Activated naive CD4-positive, alpha-beta T cell treated with anti-CD3 and anti-CD28 coated beads, Interleukin-2, amount 50 U/mL, for 16 hours (primary cell): ENCODE measurements at regions not wholly inside any gene's neighbourhood (a gene's known extent, or its start where the extent isn't known, plus 50 kb on each side); places are given as distances from the start of the nearest gene placed in this dataset.
"Not testable (repeated sequence)": the region's sequence is repeated elsewhere in the genome, so short reads cannot be mapped to it uniquely, and the experiment has no call there.

Experiments
- DNase-seq: peaks from one replicate; pipeline ENCODE4 v3.0.0-alpha.2; 2020

GRCh38 chr6:6818078-6818639 lies 229.6 kb downstream of the LY86 start:
- DNase-seq: no peak

- no peak for DNase-seq
Measured at GRCh38 chr6:6820641-6821238, 232.2 kb downstream of the LY86 start.

GRCh38 chr6:6821639-6822261 lies 233.2 kb downstream of the LY86 start:
- DNase-seq: no peak

GRCh38 chr6:6823030-6823429 lies 234.5 kb downstream of the LY86 start:
- DNase-seq: no peak

GRCh38 chr6:6823568-6824224 lies 235.2 kb downstream of the LY86 start:
- DNase-seq: no peak

GRCh38 chr6:6824381-6824780 lies 235.9 kb downstream of the LY86 start:
- no peak for DNase-seq

- no peak for DNase-seq
Measured at GRCh38 chr6:6825193-6825784, 236.8 kb downstream of the LY86 start.

- DNase-seq: no peak
Measured at GRCh38 chr6:6826095-6826901, 237.8 kb downstream of the LY86 start.

GRCh38 chr6:6826961-6827360 lies 238.4 kb downstream of the LY86 start:
- no peak for DNase-seq

GRCh38 chr6:6829872-6830685 lies 241.6 kb downstream of the LY86 start:
- DNase-seq: no peak

- DNase-seq: not testable (repeated sequence)
Measured at GRCh38 chr6:6830686-6831063, 242.2 kb downstream of the LY86 start.

GRCh38 chr6:6832439-6832838 lies 243.9 kb downstream of the LY86 start:
- no peak for DNase-seq

GRCh38 chr6:6834356-6835222 lies 246.1 kb downstream of the LY86 start:
- no peak for DNase-seq

- no peak for DNase-seq
Measured at GRCh38 chr6:6835223-6835503, 246.6 kb downstream of the LY86 start.

GRCh38 chr6:6836609-6837406 lies 248.3 kb downstream of the LY86 start:
- no peak for DNase-seq

GRCh38 chr6:6837541-6838080 lies 249.1 kb downstream of the LY86 start:
- DNase-seq: no peak

- no peak for DNase-seq
Measured at GRCh38 chr6:6840831-6841291, 252.3 kb downstream of the LY86 start.

GRCh38 chr6:6841571-6841970 lies 253.1 kb downstream of the LY86 start:
- DNase-seq: no peak

- no peak for DNase-seq
Measured at GRCh38 chr6:6842291-6842690, 253.8 kb downstream of the LY86 start.

GRCh38 chr6:6843057-6843627 lies 254.6 kb downstream of the LY86 start:
- DNase-seq: no peak
